Adipocyte (in vitro differentiated cells): ENCODE measurements at regions not wholly inside any gene's neighbourhood (a gene's known extent, or its start where the extent isn't known, plus 50 kb on each side); places are given as distances from the start of the nearest gene placed in this dataset.

Experiments
- DNase-seq: peaks from one replicate; pipeline ENCODE4 v3.0.0-alpha.2; 2015; ENCODE audit warnings: low read depth
- H3K27me3 ChIP-seq: replicated peaks from 2 replicates; pipeline ENCODE4 v1.7.0; 2013; ENCODE audit warnings: mild to moderate bottlenecking, low read length, moderate library complexity; ENCODE audit not compliant: control insufficient read depth, insufficient read depth
- H3K36me3 ChIP-seq: 2 replicates; pipeline ENCODE4 v1.7.0; 2013; ENCODE audit warnings: low read length, mild to moderate bottlenecking, moderate library complexity; ENCODE audit not compliant: control insufficient read depth, insufficient read depth, severe bottlenecking
- H3K4me1 ChIP-seq: 2 replicates; pipeline ENCODE4 v1.7.0; 2013; ENCODE audit warnings: mild to moderate bottlenecking, low read length, moderate library complexity; ENCODE audit not compliant: control insufficient read depth, insufficient read depth
- H3K4me3 ChIP-seq: 2 replicates; pipeline ENCODE4 v1.7.0; 2013; ENCODE audit warnings: mild to moderate bottlenecking, low read length, moderate library complexity
- H3K9ac ChIP-seq: 2 replicates; pipeline ENCODE4 v1.7.0; 2013; ENCODE audit warnings: mild to moderate bottlenecking, low read length, moderate library complexity
- H3K9me3 ChIP-seq: 2 replicates; pipeline ENCODE4 v1.7.0; 2013; ENCODE audit warnings: mild to moderate bottlenecking, low read length, moderate library complexity; ENCODE audit not compliant: control insufficient read depth

DNA sequence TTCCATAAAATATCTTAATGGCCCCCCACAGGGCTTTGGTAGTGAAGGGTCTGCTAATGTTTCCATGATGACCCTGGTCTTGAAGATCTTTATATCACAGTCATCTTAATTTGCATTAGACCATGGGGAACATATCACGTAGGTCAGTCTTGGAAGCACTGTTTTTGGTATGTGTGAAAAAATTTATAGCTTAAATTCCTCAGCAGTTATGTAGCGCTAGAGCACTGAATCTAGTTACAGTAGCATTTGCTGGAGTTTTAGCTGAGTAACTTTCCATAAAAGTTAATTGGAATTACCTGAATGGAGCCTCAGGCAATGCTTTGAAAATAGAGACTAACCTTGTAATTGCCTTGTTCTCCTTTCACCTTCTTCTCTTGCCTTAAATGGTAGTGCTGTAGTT, 648.8 kb downstream of the IQCM start:
- no peak overlapping the region for H3K9ac ChIP-seq
- no peak for DNase-seq

DNA sequence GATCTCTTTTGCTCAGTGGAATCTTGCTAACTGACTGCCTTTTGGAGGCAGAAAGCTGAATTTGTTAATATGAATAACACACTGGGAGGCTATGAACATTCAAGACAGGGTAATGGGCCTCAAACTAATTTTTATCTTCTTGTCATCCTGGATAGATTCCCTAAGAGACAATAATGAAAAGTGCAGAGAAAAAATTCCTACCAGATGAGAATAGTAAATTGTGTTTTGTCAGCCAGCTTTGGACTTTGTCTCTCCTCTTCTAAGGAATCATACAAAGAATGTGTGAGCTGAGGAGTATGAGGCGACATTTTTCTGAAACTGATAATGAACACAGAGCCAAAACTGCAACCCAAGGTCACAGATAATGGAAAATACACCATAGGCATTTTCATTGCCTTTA, 649.3 kb downstream of the IQCM start:
- H3K4me1 ChIP-seq: peaks cover 19% of the 10 kb centered on the region
- DNase-seq: no peak
- no peaks in the 10 kb centered on the region for H3K36me3 ChIP-seq
- H3K9ac ChIP-seq: no peak overlapping the region
- no peak overlapping the region for H3K4me3 ChIP-seq
- H3K27me3 ChIP-seq: no peaks in the 10 kb centered on the region
- H3K9me3 ChIP-seq: no peaks in the 10 kb centered on the region

More for the DNA sequence above, 648.8 kb downstream of the IQCM start:
- Histone ChIP-seq H3K27me3 (no peaks in the 10 kb centered on the region), H3K36me3 (no peaks in the 10 kb centered on the region), H3K9me3 (no peaks in the 10 kb centered on the region), H3K4me3 (no peak overlapping the region), H3K4me1 (peaks cover 18% of the 10 kb centered on the region)

DNA sequence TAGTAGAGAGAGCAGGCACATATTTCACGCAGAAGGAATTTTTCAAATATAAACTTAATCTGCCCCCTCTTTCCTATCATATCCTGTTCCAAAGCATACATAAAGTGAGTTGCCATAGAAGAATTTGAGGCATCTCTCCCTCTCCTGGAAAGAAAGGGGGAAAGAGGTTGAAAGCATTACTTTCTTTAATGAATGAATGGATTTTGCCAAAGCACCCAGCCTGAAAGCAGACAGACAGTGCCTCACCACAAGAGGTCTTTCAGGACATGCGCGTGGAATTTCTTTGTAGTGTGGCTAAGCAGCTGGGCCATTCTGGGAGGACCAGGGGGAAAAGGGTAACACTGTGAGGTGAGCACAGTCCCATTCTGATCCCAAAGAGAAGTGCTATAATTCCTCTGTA, 651.4 kb downstream of the IQCM start:
- Histone ChIP-seq H3K4me1 (peaks cover 23% of the 10 kb centered on the region), H3K9me3 (no peaks in the 10 kb centered on the region), H3K9ac (no peak overlapping the region), H3K27me3 (no peaks in the 10 kb centered on the region), H3K36me3 (no peaks in the 10 kb centered on the region), H3K4me3 (no peak overlapping the region)
- DNase-seq: peak; percentile 65

- no peaks in the 10 kb centered on the region for H3K36me3 ChIP-seq
- no peaks in the 10 kb centered on the region for H3K9me3 ChIP-seq
- DNase-seq: peak; percentile 61
- H3K9ac ChIP-seq: no peak overlapping the region
- H3K27me3 ChIP-seq: no peaks in the 10 kb centered on the region
- peaks cover 37% of the 10 kb centered on the region for H3K4me1 ChIP-seq
- H3K4me3 ChIP-seq: no peak overlapping the region
Observed at GRCh38 chr4:149161247-149161646, 654.4 kb downstream of the IQCM start.

DNA sequence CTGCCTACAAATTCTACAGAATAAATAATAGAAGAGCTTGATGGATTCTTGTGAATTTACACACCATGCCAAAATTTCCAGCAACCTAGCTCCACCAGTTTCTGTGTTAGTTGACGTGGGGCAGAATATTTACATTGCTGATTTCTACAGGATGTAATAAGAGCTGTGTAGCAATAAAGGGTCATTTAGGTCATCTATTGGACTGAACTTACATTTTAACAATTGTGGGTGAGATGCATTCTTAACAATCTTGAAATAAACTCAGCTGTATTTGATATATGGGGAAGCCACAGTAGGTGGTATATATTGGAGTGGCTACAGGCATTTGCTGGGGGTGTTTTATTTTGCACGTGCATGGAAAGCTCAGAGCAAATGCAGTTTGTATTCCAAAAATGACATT, 655.3 kb downstream of the IQCM start:
- no peak for DNase-seq
- H3K36me3 ChIP-seq: no peaks in the 10 kb centered on the region

GRCh38 chr4:149158817-149159216, 656.8 kb downstream of the IQCM start:
- H3K9ac ChIP-seq: no peak overlapping the region
- no peaks in the 10 kb centered on the region for H3K9me3 ChIP-seq
- H3K4me1 ChIP-seq: peaks cover 34% of the 10 kb centered on the region
- no peaks in the 10 kb centered on the region for H3K36me3 ChIP-seq
- no peaks in the 10 kb centered on the region for H3K27me3 ChIP-seq
- no peak overlapping the region for H3K4me3 ChIP-seq
- DNase-seq: no peak

More for the DNA sequence above, 655.3 kb downstream of the IQCM start:
- H3K4me3 ChIP-seq: no peak overlapping the region
- no peak overlapping the region for H3K9ac ChIP-seq
- no peaks in the 10 kb centered on the region for H3K27me3 ChIP-seq
- H3K9me3 ChIP-seq: no peaks in the 10 kb centered on the region
- peaks cover 37% of the 10 kb centered on the region for H3K4me1 ChIP-seq

- Histone ChIP-seq H3K36me3 (no peaks in the 10 kb centered on the region), H3K4me3 (no peak overlapping the region), H3K9me3 (no peaks in the 10 kb centered on the region), H3K27me3 (no peaks in the 10 kb centered on the region), H3K4me1 (peaks cover 7% of the 10 kb centered on the region), H3K9ac (no peak overlapping the region)
- DNase-seq: no peak
Observed at GRCh38 chr4:149145803-149146202, 669.8 kb downstream of the IQCM start.

DNA sequence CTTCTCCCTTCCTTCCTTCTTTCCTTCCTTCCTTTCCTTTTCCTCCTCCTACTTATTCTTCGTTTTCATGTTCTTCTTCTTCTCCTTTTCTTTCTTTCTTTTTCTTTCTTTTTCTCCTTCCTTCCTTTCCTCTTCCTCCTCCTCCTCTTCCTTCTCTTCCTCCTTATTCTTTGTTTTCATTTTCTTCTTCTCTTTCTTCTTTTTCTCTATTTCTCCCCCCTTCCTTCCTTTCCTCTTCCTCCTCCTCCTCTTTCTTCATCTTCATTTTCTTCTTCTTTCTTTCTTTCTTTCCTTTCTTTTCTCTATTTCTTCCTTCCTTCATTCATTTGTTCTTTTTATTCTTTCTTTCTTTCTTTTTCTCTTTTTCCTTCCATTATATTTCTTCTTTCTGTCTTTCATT, 671.6 kb downstream of the IQCM start:
- H3K4me3 ChIP-seq: no peak overlapping the region
- no peaks in the 10 kb centered on the region for H3K36me3 ChIP-seq
- no peak overlapping the region for H3K9ac ChIP-seq
- DNase-seq: no peak
- no peaks in the 10 kb centered on the region for H3K9me3 ChIP-seq
- no peaks in the 10 kb centered on the region for H3K27me3 ChIP-seq
- peaks cover 12% of the 10 kb centered on the region for H3K4me1 ChIP-seq

DNA sequence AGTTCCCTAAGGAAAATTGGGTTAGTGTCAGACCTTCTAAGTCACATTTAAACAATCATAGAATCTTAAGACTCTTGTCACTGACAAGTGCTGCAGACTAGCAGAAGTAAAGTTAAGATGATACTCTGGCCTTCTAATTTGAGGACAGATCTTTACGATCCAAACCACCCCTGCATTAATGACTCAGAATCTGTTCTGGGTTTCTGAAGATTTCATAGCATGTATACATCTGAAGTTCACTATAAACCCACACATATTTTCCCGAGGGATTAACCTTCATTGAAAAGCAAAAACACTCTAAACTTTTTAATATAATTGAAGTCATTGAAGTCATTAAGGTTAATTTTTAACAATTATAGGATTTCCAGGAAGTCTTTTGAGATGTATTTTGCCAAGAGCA, 674.3 kb downstream of the IQCM start:
- Histone ChIP-seq H3K4me3 (no peak overlapping the region), H3K36me3 (no peaks in the 10 kb centered on the region), H3K9ac (no peak overlapping the region), H3K4me1 (peaks cover 12% of the 10 kb centered on the region), H3K27me3 (no peaks in the 10 kb centered on the region), H3K9me3 (no peaks in the 10 kb centered on the region)
- no peak for DNase-seq

- no peak overlapping the region for H3K9ac ChIP-seq
- H3K4me1 ChIP-seq: peaks cover 12% of the 10 kb centered on the region
- no peak overlapping the region for H3K4me3 ChIP-seq
- H3K9me3 ChIP-seq: no peaks in the 10 kb centered on the region
- DNase-seq: peak; percentile 49
- H3K36me3 ChIP-seq: no peaks in the 10 kb centered on the region
- H3K27me3 ChIP-seq: no peaks in the 10 kb centered on the region
Observed at GRCh38 chr4:149140841-149141240, 674.8 kb downstream of the IQCM start.

- no peaks in the 10 kb centered on the region for H3K27me3 ChIP-seq
- H3K4me1 ChIP-seq: peaks cover 12% of the 10 kb centered on the region
- H3K4me3 ChIP-seq: no peak overlapping the region
- no peaks in the 10 kb centered on the region for H3K36me3 ChIP-seq
- peaks cover 3% of the 10 kb centered on the region for H3K9me3 ChIP-seq
- peak; percentile 41 for DNase-seq
- no peak overlapping the region for H3K9ac ChIP-seq
Observed at GRCh38 chr4:149136951-149137620, 678.6 kb downstream of the IQCM start.

- Histone ChIP-seq H3K36me3 (no peaks in the 10 kb centered on the region), H3K9me3 (peaks cover 3% of the 10 kb centered on the region), H3K27me3 (no peaks in the 10 kb centered on the region), H3K4me1 (no peaks in the 10 kb centered on the region), H3K4me3 (no peak overlapping the region), H3K9ac (no peak overlapping the region)
- peak; percentile 22 for DNase-seq
Observed at GRCh38 chr4:149135062-149135461, 680.6 kb downstream of the IQCM start.
